ENCODE measurements at regions not wholly inside any gene's neighbourhood (a gene's known extent, or its start where the extent isn't known, plus 50 kb on each side); places are given as distances from the start of the nearest gene placed in this dataset.

DNA sequence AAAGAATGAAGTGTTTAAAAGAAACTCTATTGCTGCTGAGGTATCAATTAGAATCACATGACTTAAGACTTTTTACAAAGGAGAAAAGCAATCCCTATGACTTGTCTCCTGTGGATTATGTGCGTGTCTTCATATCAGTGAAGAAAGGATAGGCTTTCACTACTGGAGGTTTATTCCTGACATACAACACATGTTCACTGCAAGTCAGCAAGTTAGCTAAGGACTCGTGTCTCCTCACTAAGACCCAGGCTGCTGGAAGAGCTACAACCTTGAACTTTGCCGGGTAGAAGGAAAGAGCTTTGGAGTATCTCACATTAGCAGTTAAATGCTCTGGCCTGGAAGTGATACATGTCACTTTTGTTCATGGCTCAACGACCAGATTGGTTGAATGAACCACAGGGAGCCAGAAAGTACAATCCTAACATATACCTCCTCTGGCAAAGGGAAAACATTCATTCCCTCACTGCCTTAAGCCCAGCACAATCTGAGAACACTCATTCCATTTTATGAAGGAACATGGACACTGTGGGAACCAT is 215.3 kb downstream of the RNF152 start:
- Histone ChIP-seq H3K27me3 (replicated peaks in 1 of 2; ENCODE audit: control insufficient read depth in 2 of 2, insufficient read depth in 2 of 2, low read length in 1 of 2) (no peaks in the 10 kb centered on the region), H3K4me1 (ENCODE audit: control insufficient read depth, insufficient read depth, low read length) (no peaks in the 10 kb centered on the region), H3K4me2 (ENCODE audit: control insufficient read depth, insufficient read depth) (no peak overlapping the region), H3K79me2 (ENCODE audit: control insufficient read depth, insufficient read depth, low read length) (no peaks in the 10 kb centered on the region), H3K4me3 (no peak overlapping the region), H2AFZ (ENCODE audit: control insufficient read depth, low read depth, low read length) (no peak overlapping the region), H4K20me1 (ENCODE audit: control insufficient read depth, insufficient read depth) (no peaks in the 10 kb centered on the region), H3K9me3 (replicated peaks; ENCODE audit: control insufficient read depth, insufficient read depth, low read length) (no peaks in the 10 kb centered on the region; the same call in 2 of the 3 replicates), H3K9ac (ENCODE audit: control insufficient read depth, insufficient read depth, low read length) (no peak overlapping the region), H3K27ac (ENCODE audit: control insufficient read depth, insufficient read depth) (no peak overlapping the region), H3K36me3 (ENCODE audit: control insufficient read depth in 2 of 2, insufficient read depth in 2 of 2, low read length in 1 of 2) (no peaks in the 10 kb centered on the region)
- ChIA-PET CTCF (no interaction called here), POLR2A (no interaction called here), RAD21 (ENCODE audit: unreplicated experiment) (no interaction called here), SMC1A (ENCODE audit: uncharacterized antibody, unreplicated experiment) (interaction anchor here (1.5 kb wide), 1 partner anchor 13 kb away, joined by 3 read pairs; no protein-coding TSS in a partner anchor)
- DNase-seq (ENCODE audit: low read depth, low spot score), result no peak
- in situ Hi-C loops (cut with MboI) (no loop called here), intact Hi-C loops (cut with micrococcal nuclease; ENCODE audit: unreplicated experiment) (no loop called here)
- no peak for ATAC-seq
- BruUV-seq (replicated peaks), result no TSS peak
- 0% methylated on average over 4 of the region's 4 CpGs for WGBS (ENCODE audit: insufficient coverage, insufficient replicate concordance, low lambda C conversion rate, missing lambda C conversion rate)
- peak; percentile 7 for FAIRE-seq
- TF ChIP-seq SP1 (IDR thresholded peaks at IDR 0.05; ENCODE audit: low read depth, low read length) (no peak), EGR1 (IDR thresholded peaks at IDR 0.05; ENCODE audit: borderline replicate concordance in 1 of 2, low read depth in 2 of 2, low read length in 2 of 2) (no peak), JUND (IDR thresholded peaks at IDR 0.05; ENCODE audit: low read depth, low read length) (no peak), LARP7 (IDR thresholded peaks at IDR 0.05) (no peak), MTA2 (IDR thresholded peaks at IDR 0.05; ENCODE audit: low read depth) (no peak), RELA (IDR thresholded peaks at IDR 0.05; ENCODE audit: borderline replicate concordance, partially characterized antibody) (no peak), BRCA1 (IDR thresholded peaks at IDR 0.05; ENCODE audit: low read depth, low read length) (no peak), POLR2AphosphoS5 (IDR thresholded peaks at IDR 0.05; ENCODE audit: low read length) (no peak), CBX5 (IDR thresholded peaks at IDR 0.05; ENCODE audit: low read depth) (no peak), TAF1 (IDR thresholded peaks at IDR 0.05; ENCODE audit: borderline replicate concordance, low read depth, low read length) (no peak), BMI1 (IDR thresholded peaks at IDR 0.05; ENCODE audit: borderline replicate concordance) (no peak)
- TF ChIP-seq, protein P1, sequence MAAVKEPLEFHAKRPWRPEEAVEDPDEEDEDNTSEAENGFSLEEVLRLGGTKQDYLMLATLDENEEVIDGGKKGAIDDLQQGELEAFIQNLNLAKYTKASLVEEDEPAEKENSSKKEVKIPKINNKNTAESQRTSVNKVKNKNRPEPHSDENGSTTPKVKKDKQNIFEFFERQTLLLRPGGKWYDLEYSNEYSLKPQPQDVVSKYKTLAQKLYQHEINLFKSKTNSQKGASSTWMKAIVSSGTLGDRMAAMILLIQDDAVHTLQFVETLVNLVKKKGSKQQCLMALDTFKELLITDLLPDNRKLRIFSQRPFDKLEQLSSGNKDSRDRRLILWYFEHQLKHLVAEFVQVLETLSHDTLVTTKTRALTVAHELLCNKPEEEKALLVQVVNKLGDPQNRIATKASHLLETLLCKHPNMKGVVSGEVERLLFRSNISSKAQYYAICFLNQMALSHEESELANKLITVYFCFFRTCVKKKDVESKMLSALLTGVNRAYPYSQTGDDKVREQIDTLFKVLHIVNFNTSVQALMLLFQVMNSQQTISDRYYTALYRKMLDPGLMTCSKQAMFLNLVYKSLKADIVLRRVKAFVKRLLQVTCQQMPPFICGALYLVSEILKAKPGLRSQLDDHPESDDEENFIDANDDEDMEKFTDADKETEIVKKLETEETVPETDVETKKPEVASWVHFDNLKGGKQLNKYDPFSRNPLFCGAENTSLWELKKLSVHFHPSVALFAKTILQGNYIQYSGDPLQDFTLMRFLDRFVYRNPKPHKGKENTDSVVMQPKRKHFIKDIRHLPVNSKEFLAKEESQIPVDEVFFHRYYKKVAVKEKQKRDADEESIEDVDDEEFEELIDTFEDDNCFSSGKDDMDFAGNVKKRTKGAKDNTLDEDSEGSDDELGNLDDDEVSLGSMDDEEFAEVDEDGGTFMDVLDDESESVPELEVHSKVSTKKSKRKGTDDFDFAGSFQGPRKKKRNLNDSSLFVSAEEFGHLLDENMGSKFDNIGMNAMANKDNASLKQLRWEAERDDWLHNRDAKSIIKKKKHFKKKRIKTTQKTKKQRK (IDR thresholded peaks at IDR 0.05; ENCODE audit: low read depth, low read length), result no peak
- TF ChIP-seq, protein P2, sequence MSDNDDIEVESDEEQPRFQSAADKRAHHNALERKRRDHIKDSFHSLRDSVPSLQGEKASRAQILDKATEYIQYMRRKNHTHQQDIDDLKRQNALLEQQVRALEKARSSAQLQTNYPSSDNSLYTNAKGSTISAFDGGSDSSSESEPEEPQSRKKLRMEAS (IDR thresholded peaks at IDR 0.05; ENCODE audit: low read depth, low read length), result no peak
- TF ChIP-seq, protein P3, sequence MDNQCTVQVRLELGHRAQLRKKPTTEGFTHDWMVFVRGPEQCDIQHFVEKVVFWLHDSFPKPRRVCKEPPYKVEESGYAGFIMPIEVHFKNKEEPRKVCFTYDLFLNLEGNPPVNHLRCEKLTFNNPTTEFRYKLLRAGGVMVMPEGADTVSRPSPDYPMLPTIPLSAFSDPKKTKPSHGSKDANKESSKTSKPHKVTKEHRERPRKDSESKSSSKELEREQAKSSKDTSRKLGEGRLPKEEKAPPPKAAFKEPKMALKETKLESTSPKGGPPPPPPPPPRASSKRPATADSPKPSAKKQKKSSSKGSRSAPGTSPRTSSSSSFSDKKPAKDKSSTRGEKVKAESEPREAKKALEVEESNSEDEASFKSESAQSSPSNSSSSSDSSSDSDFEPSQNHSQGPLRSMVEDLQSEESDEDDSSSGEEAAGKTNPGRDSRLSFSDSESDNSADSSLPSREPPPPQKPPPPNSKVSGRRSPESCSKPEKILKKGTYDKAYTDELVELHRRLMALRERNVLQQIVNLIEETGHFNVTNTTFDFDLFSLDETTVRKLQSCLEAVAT (IDR thresholded peaks at IDR 0.05), result no peak
